ENCODE measurements at regions not wholly inside any gene's neighbourhood (a gene's known extent, or its start where the extent isn't known, plus 50 kb on each side); places are given as distances from the start of the nearest gene placed in this dataset.
"Not testable (repeated sequence)": the region's sequence is repeated elsewhere in the genome, so short reads cannot be mapped to it uniquely, and the experiment has no call there.

- no peak for DNase-seq
Observed at GRCh38 chr1:193458628-193459027, 272.2 kb upstream of the B3GALT2 start.

- no peak for DNase-seq
Observed at GRCh38 chr1:193457676-193458075, 271.3 kb upstream of the B3GALT2 start.

DNA sequence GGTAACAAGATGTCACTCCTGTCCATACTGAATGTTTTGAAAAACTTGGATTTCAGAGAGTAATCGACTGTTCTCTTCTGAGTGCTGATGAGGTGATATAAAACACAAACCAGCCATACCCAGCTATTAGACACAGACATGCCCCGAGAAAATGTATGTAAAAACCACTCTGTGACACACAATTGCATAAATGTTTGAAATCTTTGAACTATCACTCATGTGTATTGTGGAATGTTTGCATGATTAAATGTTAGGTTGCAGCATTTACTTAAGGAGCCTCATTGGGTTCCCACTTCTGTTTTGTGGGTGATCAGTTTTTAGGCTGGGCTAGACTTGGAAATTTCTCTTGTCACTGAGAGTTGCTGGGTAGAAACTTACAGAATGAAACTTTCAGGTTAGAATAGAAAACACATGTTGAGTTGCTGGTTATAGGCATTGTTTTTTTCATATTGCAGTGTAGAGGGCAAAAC lies 270.4 kb upstream of the B3GALT2 start:
- DNase-seq: no peak

GRCh38 chr1:193451606-193452005 lies 265.2 kb upstream of the B3GALT2 start:
- DNase-seq: no peak

GRCh38 chr1:193451001-193451400 lies 264.6 kb upstream of the B3GALT2 start:
- no peak for DNase-seq

GRCh38 chr1:193448682-193449461 lies 262.5 kb upstream of the B3GALT2 start:
- DNase-seq: no peak

GRCh38 chr1:193443886-193444285 lies 257.5 kb upstream of the B3GALT2 start:
- DNase-seq: no peak

DNA sequence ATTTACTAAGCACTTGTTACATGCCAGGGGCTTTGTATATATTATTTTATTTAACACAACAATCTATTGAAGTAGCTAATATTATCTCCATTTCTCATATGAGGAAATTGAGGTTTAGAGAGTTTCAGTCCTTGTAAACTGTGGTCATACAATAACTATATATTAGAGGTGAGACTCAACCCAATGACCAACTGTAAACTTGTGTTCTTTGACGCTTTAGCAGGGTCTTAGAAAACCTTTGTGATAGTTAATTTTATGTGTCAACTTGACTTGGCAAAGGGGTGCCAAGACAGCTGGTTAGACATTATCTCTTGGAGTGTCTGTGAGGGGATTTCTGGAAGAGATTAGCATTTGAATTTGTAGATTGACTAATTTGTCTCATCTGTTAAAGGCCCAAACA lies 252.4 kb upstream of the B3GALT2 start:
- no peak for DNase-seq

DNA sequence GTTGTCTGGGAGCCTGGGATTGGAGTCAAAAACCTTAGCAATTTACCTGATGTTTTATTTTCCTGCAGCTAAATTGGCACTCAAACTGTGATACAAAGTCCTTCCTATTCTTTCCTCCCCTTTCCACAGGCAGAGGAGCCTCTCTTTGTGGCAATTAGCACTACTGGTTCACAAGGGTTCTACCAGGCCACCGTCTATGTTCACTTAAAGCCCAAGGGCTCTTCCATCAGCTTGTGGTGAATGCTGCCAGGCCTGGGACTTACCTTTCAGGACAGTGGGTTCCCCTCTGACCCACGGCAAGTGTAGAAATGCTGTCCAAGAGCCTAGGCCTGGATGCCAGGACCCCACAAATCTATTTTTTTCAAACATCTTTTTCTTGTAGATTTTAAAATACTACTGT lies 251.9 kb upstream of the B3GALT2 start:
- no peak for DNase-seq

DNA sequence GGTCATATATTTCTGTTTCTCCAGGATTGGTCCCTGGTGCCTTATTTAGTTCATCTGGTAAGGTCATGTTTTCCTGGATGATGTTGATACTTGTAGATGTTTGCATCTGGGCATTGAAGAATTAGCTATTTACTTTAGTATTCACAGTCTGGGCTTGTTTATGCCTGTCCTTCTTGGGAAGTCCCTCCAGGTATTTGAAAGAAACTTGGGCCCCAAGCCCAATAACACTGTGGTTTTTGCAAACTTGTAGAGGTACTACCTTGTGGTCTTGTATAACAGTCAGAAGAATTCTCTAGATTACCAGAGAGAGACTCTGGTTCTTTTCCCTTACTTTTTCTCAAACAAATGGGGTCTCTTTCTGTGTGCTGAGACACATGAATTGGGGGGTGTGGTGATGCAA lies 251.4 kb upstream of the B3GALT2 start:
- DNase-seq: no peak

DNA sequence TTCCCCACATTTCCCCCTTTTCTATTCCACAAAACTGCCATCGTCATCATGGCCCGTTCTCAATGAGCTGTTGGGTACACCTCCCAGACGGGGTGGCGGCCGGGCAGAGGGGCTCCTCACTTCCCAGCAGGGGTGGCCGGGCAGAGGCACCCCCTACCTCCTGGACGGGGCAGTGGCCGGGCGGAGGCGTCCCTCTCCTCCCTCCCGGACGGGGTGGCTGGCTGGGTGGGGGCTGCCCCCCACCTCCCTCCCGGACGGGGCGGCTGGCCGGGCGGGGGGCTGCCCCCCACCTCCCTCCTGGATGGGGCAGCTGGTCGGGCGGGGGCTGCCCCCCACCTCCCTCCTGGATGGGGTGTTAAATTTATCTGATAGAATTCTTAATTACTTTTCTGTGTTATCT lies 250.9 kb upstream of the B3GALT2 start:
- DNase-seq: not testable (repeated sequence)

DNA sequence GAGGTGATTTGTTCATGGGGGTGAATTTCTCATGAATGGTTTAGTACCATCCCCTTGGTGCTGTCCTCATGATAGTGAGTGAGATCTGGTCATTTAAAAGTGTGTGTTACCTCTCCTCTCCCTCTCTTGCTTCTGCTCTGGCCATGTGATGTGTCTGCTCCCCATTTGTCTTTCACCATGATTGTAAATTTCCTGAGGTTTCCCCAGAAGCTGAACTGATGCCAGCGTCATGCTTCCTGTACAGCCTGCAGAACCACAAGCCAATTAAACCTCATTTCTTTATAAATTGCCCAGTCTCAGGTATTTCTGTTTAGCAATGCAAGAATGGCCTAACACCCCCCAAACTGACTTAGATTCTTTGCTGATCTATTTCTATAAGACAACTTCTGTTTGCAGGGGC lies 249.4 kb upstream of the B3GALT2 start:
- no peak for DNase-seq

- no peak for DNase-seq
Observed at GRCh38 chr1:193434319-193434718, 247.9 kb upstream of the B3GALT2 start.

GRCh38 chr1:193433599-193433998 lies 247.2 kb upstream of the B3GALT2 start:
- DNase-seq: no peak

DNA sequence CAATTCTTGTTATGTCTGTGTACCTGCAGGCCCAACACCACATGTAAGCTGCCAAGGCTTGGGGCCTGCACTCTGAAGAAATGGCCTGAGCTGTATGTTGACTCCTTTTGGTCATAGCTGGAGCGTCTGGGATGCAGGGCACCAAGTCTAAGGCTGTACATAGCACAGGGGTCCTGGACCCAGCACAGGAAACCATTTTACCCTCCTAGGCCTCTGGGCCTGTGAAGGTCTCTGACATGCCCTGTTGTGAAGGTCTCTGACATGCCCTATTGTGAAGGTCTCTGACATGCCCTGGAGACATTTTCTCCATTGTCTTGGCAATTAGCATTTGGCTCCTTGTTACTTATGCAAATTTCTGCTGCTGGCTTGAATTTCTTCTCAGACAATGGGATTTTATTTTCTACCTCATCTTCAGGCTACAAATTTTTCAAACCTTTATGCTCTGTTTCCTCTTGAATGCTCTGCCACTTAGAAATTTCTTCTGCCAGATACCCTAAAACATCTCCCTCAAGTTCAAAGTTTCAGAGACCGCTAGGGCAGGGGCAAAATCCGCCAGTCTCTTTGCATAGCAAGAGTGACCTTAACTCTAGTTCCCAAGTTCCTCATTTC lies 246.7 kb upstream of the B3GALT2 start:
- DNase-seq: no peak

DNA sequence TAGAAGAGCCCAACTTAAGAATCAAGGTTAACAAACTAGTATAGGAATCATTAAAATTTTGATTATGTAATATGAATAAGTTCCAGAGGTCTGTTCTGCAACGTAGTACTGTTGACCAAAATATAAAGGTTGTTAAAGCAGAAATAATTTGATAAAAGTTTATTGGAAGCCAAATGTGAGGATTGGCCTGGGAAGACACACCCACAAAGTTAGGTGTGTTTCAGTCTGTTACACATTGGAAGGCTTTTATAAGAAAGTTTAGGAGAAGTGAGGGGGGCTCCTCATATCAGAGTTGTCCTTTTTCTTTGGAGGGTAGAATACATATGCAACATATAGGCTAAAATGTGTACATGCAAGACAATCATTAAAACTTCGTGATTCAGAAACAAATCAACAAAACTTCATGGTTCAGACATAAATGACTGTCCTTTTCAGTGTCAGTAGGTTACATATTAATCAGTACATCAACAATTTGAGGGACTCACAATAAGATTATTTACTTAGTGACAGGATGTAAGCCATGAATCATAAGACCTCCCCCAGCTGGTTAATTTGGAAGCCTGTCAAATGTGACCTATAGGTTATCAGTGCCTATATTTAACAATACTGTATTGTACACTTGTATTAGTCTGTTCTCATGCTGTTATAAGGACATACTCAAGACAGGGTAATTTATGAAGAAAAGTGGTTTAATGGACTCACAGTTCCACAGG lies 245.0 kb upstream of the B3GALT2 start:
- no peak for DNase-seq

DNA sequence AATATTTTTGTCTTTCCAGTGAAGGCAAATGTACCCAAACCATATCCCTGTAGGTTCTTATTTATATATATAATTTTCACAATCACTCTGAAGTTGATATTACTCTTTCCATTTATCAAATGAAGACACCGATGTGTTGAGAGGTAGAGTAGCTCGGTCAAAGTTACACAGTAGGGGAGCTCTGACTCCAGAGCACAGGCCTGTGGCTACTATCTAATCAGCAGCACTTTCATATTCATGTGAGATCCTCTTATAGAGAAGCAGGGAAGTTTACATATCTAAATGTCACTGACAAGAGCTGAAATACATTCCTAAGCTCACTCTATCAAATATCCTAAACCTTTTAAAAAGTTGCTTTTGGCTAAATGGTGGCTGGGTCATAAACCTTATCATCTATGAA lies 241.1 kb upstream of the B3GALT2 start:
- DNase-seq: no peak

- DNase-seq: no peak
Observed at GRCh38 chr1:193426061-193426460, 239.6 kb upstream of the B3GALT2 start.

- DNase-seq: no peak
Observed at GRCh38 chr1:193421487-193421886, 235.1 kb upstream of the B3GALT2 start.

DNA sequence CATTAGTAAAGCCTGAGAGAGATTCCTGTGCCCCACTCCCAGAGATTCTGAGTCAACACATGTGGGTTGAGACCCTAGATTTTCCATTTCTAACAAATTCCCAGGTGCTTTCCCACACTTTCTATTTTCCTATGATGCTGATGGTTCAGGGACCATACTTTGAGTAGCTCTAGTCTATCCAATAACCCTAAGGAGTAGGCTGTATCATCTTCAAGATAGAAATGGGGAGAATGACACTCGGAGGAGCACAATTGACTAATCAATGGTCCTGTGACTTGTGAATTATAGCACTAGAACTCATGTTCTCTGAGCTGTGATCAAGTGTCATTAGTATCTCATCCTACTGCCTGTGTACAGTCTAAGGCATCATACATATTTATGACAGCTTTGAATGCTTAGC lies 232.9 kb upstream of the B3GALT2 start:
- no peak for DNase-seq

- DNase-seq: no peak
Observed at GRCh38 chr1:193418745-193419058, 232.3 kb upstream of the B3GALT2 start.

DNA sequence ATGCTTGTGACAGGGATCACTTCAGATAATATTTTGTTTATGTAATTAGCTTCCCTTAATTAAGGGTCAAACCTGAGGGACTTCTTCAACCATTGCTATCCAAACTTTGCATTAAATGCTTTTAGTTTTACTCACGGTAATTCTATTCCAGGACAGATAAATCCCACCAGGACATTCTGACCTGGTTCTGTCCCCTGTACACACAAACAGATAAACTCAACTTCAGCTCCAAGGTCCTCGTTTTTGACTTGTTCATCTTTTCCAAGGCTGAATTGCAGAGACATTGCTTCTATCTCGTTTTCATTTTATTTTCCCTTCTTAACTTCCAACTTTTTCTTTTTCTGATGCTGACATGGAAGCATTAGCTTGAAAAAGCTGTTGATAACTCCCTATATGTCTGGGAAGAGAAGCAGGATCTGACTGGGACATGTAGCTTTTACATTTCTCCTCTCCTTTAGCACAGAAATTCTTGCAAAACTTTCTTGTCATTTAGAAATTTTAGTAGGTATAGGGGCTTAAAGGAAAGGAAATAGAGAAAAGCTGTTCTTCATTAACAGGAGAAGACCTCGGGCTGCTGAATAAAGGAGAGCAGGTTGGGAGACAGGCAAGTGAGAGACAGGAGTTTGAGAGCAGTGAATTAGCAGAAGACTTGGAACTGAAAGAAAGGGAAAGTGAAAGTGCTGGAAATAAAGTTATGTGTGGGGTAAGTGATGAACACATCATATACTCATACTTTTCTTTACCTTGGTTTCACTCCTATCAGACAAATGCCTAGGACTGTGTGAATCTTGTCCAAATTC lies 231.7 kb upstream of the B3GALT2 start:
- DNase-seq: no peak

DNA sequence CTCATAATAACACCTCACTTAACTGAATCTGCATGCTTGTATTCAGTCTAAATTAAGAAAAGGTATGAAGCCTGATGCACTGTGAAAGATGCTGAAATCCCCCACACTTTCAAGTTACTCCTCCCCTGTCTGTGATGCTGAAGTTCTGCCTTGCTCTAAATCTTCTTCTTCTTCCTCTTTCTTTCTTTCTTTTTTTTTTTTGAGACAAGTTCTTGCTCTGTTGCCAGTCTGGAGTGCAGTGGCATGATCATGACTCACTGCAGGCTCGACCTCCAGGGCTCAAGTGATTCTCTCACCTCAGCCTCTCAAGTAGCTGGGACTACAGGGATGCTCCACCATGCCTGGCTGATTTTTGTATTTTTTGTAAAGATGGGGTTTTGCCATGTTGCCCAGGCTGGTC lies 231.0 kb upstream of the B3GALT2 start:
- DNase-seq: peak; percentile 10
